HCT116 (cell line): ENCODE measurements at regions not wholly inside any gene's neighbourhood (a gene's known extent, or its start where the extent isn't known, plus 50 kb on each side); places are given as distances from the start of the nearest gene placed in this dataset.

ENCODE experiments used
- ATAC-seq: fragments of 200-7000 bp; cut with Tn5 transposase; 2 replicates; pipeline ENCODE4 v1.9.1; 2020; ENCODE audit warnings: mild to moderate bottlenecking, moderate library complexity
- BruUV-seq: library from RNA; stranded (reverse); fragments of 400-500 nt; replicated peaks from 2 replicates; lab custom pipeline; 2021; lab: Mats Ljungman, UMichigan
- CTCF ChIA-PET: fragments of 300-600 bp; sonication (Branson Sonifier 250); formaldehyde crosslinking; loops from one replicate; lab custom pipeline; 2021; ENCODE audit warnings: antibody characterized with exemption; lab: Charles Lee
- POLR2A ChIA-PET: fragments of 300-600, 350-600 bp; sonication (Branson Sonifier 250); formaldehyde crosslinking; loops from one replicate; lab custom pipeline; 2021; ENCODE audit warnings: antibody characterized with exemption; lab: Charles Lee
- RAD21 ChIA-PET, 2 experiments: fragments of 300-600 bp; sonication (Branson Sonifier 250); formaldehyde crosslinking; loops; one replicate each; lab custom pipeline; 2023; ENCODE audit warnings: low total read pairs in 2 of 2; ENCODE audit not compliant: uncharacterized antibody in 2 of 2, unreplicated experiment in 2 of 2, low non-redundant PET in 1 of 2; lab: Charles Lee
- DNase-seq: peaks from one replicate; pipeline ENCODE4 v3.0.0-alpha.2; 2010; ENCODE audit warnings: low read depth, low spot score
- H2AFZ ChIP-seq: fragments of 200-600 bp; shearing (Covaris generic), sonication (generic); 2 replicates; pipeline ENCODE4 v1.6.1; 2017; ENCODE audit warnings: low read depth, mixed run types, mixed read lengths, antibody characterized with exemption, low read length; ENCODE audit not compliant: poor library complexity, severe bottlenecking
- H3K27ac ChIP-seq: 2 replicates; pipeline ENCODE4 v1.5.1; 2012; ENCODE audit warnings: low read depth, low read length
- H3K27me3 ChIP-seq: fragments of 200-600 bp; sonication (generic); 2 replicates; pipeline ENCODE4 v1.6.1; 2016; ENCODE audit warnings: mixed run types, low read length, mixed read lengths; ENCODE audit not compliant: insufficient read depth
- H3K36me3 ChIP-seq, 2 experiments: fragments of 200-500 bp in 1 of 2; fragments of 200-600 bp in 1 of 2; sonication (Bioruptor generic) in 1 of 2; sonication (generic) in 1 of 2; 2 replicates each; pipeline versions ENCODE4 v1.5.1 to v1.6.1; 2014 to 2016; ENCODE audit warnings: low read length in 2 of 2, inconsistent platforms in 1 of 2, mixed read lengths in 1 of 2, mixed run types in 1 of 2; ENCODE audit not compliant: insufficient read depth in 2 of 2, control insufficient read depth in 1 of 2
- H3K4me1 ChIP-seq, 2 experiments: fragments of 200-600 bp in 1 of 2; sonication (generic) in 1 of 2; 2 replicates each; pipeline versions ENCODE4 v1.5.1 to v1.6.1; 2012 to 2017; ENCODE audit warnings: low read length in 2 of 2, inconsistent platforms in 1 of 2, mild to moderate bottlenecking in 1 of 2, mixed read lengths in 1 of 2, mixed run types in 1 of 2, moderate library complexity in 1 of 2; ENCODE audit not compliant: insufficient read depth in 2 of 2, control insufficient read depth in 1 of 2
- H3K4me2 ChIP-seq: fragments of 200-600 bp; sonication (generic); 2 replicates; pipeline ENCODE4 v1.6.1; 2017; ENCODE audit warnings: mixed run types, low read length, mixed read lengths
- H3K4me3 ChIP-seq, 2 experiments: fragments of 200-600 bp in 1 of 2; sonication (generic) in 1 of 2; replicated peaks in 1 of 2; 2 replicates each; pipeline ENCODE4 v1.5.1; 2011 to 2016; ENCODE audit warnings: low read length in 2 of 2, control low read depth in 1 of 2, low read depth in 1 of 2, mild to moderate bottlenecking in 1 of 2, mixed read lengths in 1 of 2, mixed run types in 1 of 2
- H3K79me2 ChIP-seq: fragments of 200-600 bp; sonication (generic); 2 replicates; pipeline ENCODE4 v1.6.1; 2017; ENCODE audit warnings: mild to moderate bottlenecking, mixed run types, low read length, moderate library complexity, mixed read lengths; ENCODE audit not compliant: insufficient read depth
- H3K9ac ChIP-seq: fragments of 200-600 bp; sonication (generic); 2 replicates; pipeline ENCODE4 v1.6.1; 2016; ENCODE audit warnings: low read length, mixed read lengths
- H3K9me2 ChIP-seq: fragments of 200-600 bp; sonication (generic), shearing (Covaris generic); 2 replicates; pipeline ENCODE4 v1.6.1; 2017; ENCODE audit warnings: mixed run types, mild to moderate bottlenecking, moderate library complexity; ENCODE audit not compliant: insufficient read depth
- H3K9me3 ChIP-seq, 2 experiments: fragments of 200-500 bp in 1 of 2; fragments of 200-600 bp in 1 of 2; sonication (Bioruptor generic) in 1 of 2; sonication (generic) in 1 of 2; 2 replicates each; pipeline ENCODE4 v1.6.1; 2014 to 2017; ENCODE audit warnings: low read length in 2 of 2, mixed read lengths in 2 of 2, inconsistent platforms in 1 of 2, low read depth in 1 of 2, mild to moderate bottlenecking in 1 of 2, mixed run types in 1 of 2, moderate library complexity in 1 of 2; ENCODE audit not compliant: control insufficient read depth in 1 of 2, insufficient read depth in 1 of 2
- H4K20me1 ChIP-seq: fragments of 200-600 bp; sonication (generic), shearing (Covaris generic); 2 replicates; pipeline ENCODE4 v1.6.1; 2017; ENCODE audit warnings: mixed run types, mild to moderate bottlenecking, moderate library complexity; ENCODE audit not compliant: insufficient read depth
- CEBPB ChIP-seq: IDR thresholded peaks from 2 replicates; pipeline ENCODE4 v1.6.1; 2012; ENCODE audit warnings: low read depth
- EGR1 ChIP-seq: IDR thresholded peaks from 2 replicates; pipeline ENCODE4 v1.6.1; 2012; ENCODE audit warnings: low read depth
- ELF1 ChIP-seq: IDR thresholded peaks from 2 replicates; pipeline ENCODE4 v1.6.1; 2012; ENCODE audit warnings: low read depth, borderline replicate concordance
- EZH2 ChIP-seq: fragments of 200-600 bp; sonication (generic); IDR thresholded peaks from 2 replicates; pipeline ENCODE4 v1.6.1; 2017; ENCODE audit warnings: antibody characterized with exemption, mixed run types
- EZH2phosphoT487 ChIP-seq: fragments of 200-600 bp; IDR thresholded peaks from 2 replicates; pipeline ENCODE4 v1.6.1; 2018; ENCODE audit warnings: antibody characterized with exemption, borderline replicate concordance
- FOSL1 ChIP-seq: IDR thresholded peaks from 2 replicates; pipeline ENCODE4 v1.6.1; 2012; ENCODE audit warnings: low read depth
- JUND ChIP-seq: IDR thresholded peaks from 2 replicates; pipeline ENCODE4 v1.6.1; 2012
- POLR2A ChIP-seq: IDR thresholded peaks from 2 replicates; pipeline ENCODE4 v1.7.0; 2011; ENCODE audit warnings: borderline replicate concordance; ENCODE audit not compliant: insufficient read depth, insufficient read length; ENCODE audit errors: extremely low read depth
- RAD21 ChIP-seq: IDR thresholded peaks from 2 replicates; pipeline ENCODE4 v1.6.1; 2012; ENCODE audit warnings: low read depth, mild to moderate bottlenecking
- SIN3A ChIP-seq: IDR thresholded peaks from 2 replicates; pipeline ENCODE4 v1.6.1; 2012; ENCODE audit warnings: low read depth
- SP1 ChIP-seq: IDR thresholded peaks from 2 replicates; pipeline ENCODE4 v1.6.1; 2012; ENCODE audit warnings: low read depth
- SRF ChIP-seq: IDR thresholded peaks from 2 replicates; pipeline ENCODE4 v1.6.1; 2012; ENCODE audit warnings: low read depth
- YY1 ChIP-seq: IDR thresholded peaks from 2 replicates; pipeline ENCODE4 v1.6.1; 2011; ENCODE audit warnings: low read length, low read depth, moderate library complexity, mild to moderate bottlenecking; ENCODE audit not compliant: insufficient replicate concordance; ENCODE audit errors: extremely low read depth
- ZFX ChIP-seq: fragments of 450-650 bp; IDR thresholded peaks from 2 replicates; pipeline ENCODE4 v1.6.1; 2017
- ZNF274 ChIP-seq: fragments of 200-500 bp; sonication (Bioruptor generic); IDR thresholded peaks from 2 replicates; pipeline ENCODE4 v1.6.1; 2014; ENCODE audit warnings: mild to moderate bottlenecking, low read depth, low read length, inconsistent platforms
- intact Hi-C: fragments of 100-400 bp; cut with micrococcal nuclease; formaldehyde crosslinking; loops from 2 replicates; pipeline ENCODE4 v1.10.0; 2022
- TF ChIP-seq, protein P1 (sequence below): IDR thresholded peaks from 2 replicates; pipeline ENCODE4 v1.6.1; 2012
- TF ChIP-seq, protein P2 (sequence below): IDR thresholded peaks from 2 replicates; pipeline ENCODE4 v1.6.1; 2012; ENCODE audit warnings: low read depth
- TF ChIP-seq, protein P3 (sequence below): IDR thresholded peaks from 2 replicates; pipeline ENCODE4 v1.6.1; 2012
- TF ChIP-seq, protein P4 (sequence below), 3 experiments: fragments of 200-600 bp in 1 of 3; sonication (generic) in 1 of 3; IDR thresholded peaks in 2 of 3; conservative IDR thresholded peaks in 1 of 3; 2 replicates each; pipeline ENCODE4 v1.5.1; 2012 to 2017; ENCODE audit warnings: low read depth in 2 of 3, low read length in 2 of 3, antibody characterized with exemption in 1 of 3, borderline replicate concordance in 1 of 3, control low read depth in 1 of 3, mild to moderate bottlenecking in 1 of 3, mixed read lengths in 1 of 3, mixed run types in 1 of 3, moderate library complexity in 1 of 3; ENCODE audit not compliant: insufficient read depth in 1 of 3

DNA sequence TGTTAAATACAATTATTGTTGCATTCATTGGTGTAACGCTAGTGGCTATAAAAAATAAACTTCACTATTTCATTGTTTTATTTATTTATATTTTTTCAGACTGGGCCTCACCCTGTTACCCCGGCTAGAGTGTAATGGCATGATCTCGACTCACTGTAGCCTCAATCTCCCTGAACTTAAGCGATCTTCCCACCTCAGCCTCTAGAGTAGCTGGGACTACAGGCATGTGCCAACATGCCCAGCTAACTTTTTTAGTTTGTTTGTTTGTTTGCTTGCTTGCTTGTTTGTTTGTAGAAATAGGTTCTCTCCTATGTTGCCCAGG, 387.4 kb upstream of the PTBP2 start:
- H3K9me3 ChIP-seq: no peaks in the 10 kb centered on the region
- ChIA-PET POLR2A (no interaction called here), CTCF (no interaction called here), RAD21 (no interaction called here)
- no peak overlapping the region for H2AFZ ChIP-seq
- DNase-seq (no peak), ATAC-seq (no peak)
- H3K4me2 ChIP-seq: no peak overlapping the region
- H3K4me3 ChIP-seq: no peak overlapping the region
- no peak for TF ChIP-seq FOSL1
- TF ChIP-seq JUND: no peak
- no peak for TF ChIP-seq YY1
- TF ChIP-seq, protein P1, sequence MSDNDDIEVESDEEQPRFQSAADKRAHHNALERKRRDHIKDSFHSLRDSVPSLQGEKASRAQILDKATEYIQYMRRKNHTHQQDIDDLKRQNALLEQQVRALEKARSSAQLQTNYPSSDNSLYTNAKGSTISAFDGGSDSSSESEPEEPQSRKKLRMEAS: no peak
- TF ChIP-seq, protein P2, sequence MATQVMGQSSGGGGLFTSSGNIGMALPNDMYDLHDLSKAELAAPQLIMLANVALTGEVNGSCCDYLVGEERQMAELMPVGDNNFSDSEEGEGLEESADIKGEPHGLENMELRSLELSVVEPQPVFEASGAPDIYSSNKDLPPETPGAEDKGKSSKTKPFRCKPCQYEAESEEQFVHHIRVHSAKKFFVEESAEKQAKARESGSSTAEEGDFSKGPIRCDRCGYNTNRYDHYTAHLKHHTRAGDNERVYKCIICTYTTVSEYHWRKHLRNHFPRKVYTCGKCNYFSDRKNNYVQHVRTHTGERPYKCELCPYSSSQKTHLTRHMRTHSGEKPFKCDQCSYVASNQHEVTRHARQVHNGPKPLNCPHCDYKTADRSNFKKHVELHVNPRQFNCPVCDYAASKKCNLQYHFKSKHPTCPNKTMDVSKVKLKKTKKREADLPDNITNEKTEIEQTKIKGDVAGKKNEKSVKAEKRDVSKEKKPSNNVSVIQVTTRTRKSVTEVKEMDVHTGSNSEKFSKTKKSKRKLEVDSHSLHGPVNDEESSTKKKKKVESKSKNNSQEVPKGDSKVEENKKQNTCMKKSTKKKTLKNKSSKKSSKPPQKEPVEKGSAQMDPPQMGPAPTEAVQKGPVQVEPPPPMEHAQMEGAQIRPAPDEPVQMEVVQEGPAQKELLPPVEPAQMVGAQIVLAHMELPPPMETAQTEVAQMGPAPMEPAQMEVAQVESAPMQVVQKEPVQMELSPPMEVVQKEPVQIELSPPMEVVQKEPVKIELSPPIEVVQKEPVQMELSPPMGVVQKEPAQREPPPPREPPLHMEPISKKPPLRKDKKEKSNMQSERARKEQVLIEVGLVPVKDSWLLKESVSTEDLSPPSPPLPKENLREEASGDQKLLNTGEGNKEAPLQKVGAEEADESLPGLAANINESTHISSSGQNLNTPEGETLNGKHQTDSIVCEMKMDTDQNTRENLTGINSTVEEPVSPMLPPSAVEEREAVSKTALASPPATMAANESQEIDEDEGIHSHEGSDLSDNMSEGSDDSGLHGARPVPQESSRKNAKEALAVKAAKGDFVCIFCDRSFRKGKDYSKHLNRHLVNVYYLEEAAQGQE: no peak
- TF ChIP-seq SRF: no peak
- TF ChIP-seq, protein P3, sequence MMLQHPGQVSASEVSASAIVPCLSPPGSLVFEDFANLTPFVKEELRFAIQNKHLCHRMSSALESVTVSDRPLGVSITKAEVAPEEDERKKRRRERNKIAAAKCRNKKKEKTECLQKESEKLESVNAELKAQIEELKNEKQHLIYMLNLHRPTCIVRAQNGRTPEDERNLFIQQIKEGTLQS: no peak
- no peak for TF ChIP-seq SP1
- TF ChIP-seq EZH2: no peak
- no peak for TF ChIP-seq ELF1
- TF ChIP-seq CEBPB: no peak
- TF ChIP-seq ZNF274: no peak
- TF ChIP-seq EGR1: no peak
- no peak for TF ChIP-seq ZFX
- TF ChIP-seq POLR2A: no peak
- no peak for TF ChIP-seq SIN3A
- no peak for TF ChIP-seq RAD21
- TF ChIP-seq, protein P4, sequence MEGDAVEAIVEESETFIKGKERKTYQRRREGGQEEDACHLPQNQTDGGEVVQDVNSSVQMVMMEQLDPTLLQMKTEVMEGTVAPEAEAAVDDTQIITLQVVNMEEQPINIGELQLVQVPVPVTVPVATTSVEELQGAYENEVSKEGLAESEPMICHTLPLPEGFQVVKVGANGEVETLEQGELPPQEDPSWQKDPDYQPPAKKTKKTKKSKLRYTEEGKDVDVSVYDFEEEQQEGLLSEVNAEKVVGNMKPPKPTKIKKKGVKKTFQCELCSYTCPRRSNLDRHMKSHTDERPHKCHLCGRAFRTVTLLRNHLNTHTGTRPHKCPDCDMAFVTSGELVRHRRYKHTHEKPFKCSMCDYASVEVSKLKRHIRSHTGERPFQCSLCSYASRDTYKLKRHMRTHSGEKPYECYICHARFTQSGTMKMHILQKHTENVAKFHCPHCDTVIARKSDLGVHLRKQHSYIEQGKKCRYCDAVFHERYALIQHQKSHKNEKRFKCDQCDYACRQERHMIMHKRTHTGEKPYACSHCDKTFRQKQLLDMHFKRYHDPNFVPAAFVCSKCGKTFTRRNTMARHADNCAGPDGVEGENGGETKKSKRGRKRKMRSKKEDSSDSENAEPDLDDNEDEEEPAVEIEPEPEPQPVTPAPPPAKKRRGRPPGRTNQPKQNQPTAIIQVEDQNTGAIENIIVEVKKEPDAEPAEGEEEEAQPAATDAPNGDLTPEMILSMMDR (IDR thresholded peaks at IDR 0.05 in 2 of 3, conservative IDR thresholded peaks at IDR 0.05 in 1 of 3; ENCODE audit: borderline replicate concordance in 1 of 3, insufficient read depth in 1 of 3, low read depth in 2 of 3, low read length in 2 of 3): no peak
- TF ChIP-seq EZH2phosphoT487: no peak
- no peaks in the 10 kb centered on the region for H3K36me3 ChIP-seq
- no peaks in the 10 kb centered on the region for H3K79me2 ChIP-seq
- H3K4me1 ChIP-seq: peaks cover 0 to 1% of the 10 kb centered on the region in 2 experiments; a peak in 1 of 4 replicates
- no peaks in the 10 kb centered on the region for H4K20me1 ChIP-seq
- no peaks in the 10 kb centered on the region for H3K9me2 ChIP-seq
- intact Hi-C loops: no loop called here
- H3K27me3 ChIP-seq: no peaks in the 10 kb centered on the region
- no peak overlapping the region for H3K9ac ChIP-seq
- no peak overlapping the region for H3K27ac ChIP-seq
- BruUV-seq: no TSS peak
